ENCODE measurements at regions not wholly inside any gene's neighbourhood (a gene's known extent, or its start where the extent isn't known, plus 50 kb on each side); places are given as distances from the start of the nearest gene placed in this dataset.

- DNase-seq (ENCODE audit: low read depth in 2 of 2) = no peak
Measured at GRCh38 chr9:118721923-118722322, 647.3 kb downstream of the BRINP1 start.

DNA sequence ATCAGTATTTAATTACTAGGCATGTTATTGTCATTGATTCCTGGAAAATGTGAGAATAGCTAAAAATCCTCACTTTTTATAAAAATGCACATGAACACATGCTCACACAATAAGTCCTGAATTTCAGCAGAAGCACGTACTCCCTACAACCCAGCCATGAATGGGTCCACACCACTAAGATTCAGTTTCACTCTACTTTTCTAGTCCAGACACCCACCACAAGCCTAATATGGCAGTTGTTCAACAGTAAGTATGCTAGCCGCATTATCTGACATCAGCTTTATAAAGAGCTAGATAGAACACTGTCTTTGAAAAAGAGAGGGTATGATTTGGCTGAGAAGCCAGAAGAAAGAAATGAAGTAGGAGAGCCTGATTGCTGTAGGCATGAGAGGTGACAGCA is 639.3 kb downstream of the BRINP1 start:
- no peak for DNase-seq (ENCODE audit: low read depth in 2 of 2)

- DNase-seq (ENCODE audit: low read depth in 2 of 2) = no peak
Measured at GRCh38 chr9:118732998-118733397, 636.2 kb downstream of the BRINP1 start.

- DNase-seq (ENCODE audit: low read depth in 2 of 2) = no peak
Measured at GRCh38 chr9:118734696-118735095, 634.5 kb downstream of the BRINP1 start.

GRCh38 chr9:118736406-118736805 is 632.8 kb downstream of the BRINP1 start:
- DNase-seq (ENCODE audit: low read depth in 2 of 2) = no peak

- DNase-seq (ENCODE audit: low read depth in 2 of 2) = no peak
Measured at GRCh38 chr9:118751077-118751847, 618.0 kb downstream of the BRINP1 start.

DNA sequence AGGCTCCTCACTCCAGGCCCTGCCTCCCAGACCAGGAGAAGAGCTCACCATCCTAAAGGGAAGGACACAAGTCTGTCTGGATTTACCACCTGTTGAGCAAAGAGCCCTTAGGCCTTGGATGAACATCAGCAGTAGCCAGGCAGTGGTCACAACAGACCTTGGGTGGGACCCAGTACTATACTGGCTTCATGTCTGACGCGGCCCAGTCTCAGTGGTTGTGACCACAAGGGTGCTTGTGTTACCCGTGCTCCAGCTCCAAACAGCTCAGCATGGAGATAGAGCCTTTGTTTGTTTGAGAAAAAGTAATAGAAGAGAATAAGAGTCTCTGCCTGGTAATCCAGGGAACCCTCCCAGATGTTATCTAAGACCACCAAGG is 617.4 kb downstream of the BRINP1 start:
- DNase-seq (ENCODE audit: low read depth in 2 of 2) = no peak

GRCh38 chr9:118761016-118761790 is 608.0 kb downstream of the BRINP1 start:
- DNase-seq (ENCODE audit: low read depth in 2 of 2) = no peak

DNA sequence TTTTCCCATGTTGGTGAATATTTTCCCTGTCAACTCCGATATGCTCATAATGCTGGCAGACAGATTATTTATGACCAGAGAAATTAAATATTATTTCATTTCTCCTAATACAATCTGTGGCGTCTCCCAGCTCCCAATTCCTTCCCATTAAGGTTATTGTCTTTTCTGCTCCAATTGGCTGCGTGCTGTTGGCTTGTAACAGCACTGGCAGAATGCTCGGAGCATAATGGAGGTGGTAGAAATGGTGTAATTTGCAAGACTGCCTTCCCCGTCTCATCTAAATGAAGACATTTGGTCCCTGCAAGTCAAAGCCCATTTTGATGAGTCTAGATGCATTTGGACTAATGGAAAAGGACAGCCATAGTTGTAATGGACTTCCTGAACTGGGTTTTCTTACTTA is 601.7 kb downstream of the BRINP1 start:
- DNase-seq (ENCODE audit: low read depth in 2 of 2) = no peak

GRCh38 chr9:118782790-118783463 is 586.3 kb downstream of the BRINP1 start:
- DNase-seq (ENCODE audit: low read depth in 2 of 2) = no peak

- no peak for DNase-seq (ENCODE audit: low read depth in 2 of 2)
Measured at GRCh38 chr9:118784033-118784432, 585.2 kb downstream of the BRINP1 start.

GRCh38 chr9:118785456-118785855 is 583.8 kb downstream of the BRINP1 start:
- no peak for DNase-seq (ENCODE audit: low read depth in 2 of 2)

GRCh38 chr9:118786877-118787276 is 582.4 kb downstream of the BRINP1 start:
- no peak for DNase-seq (ENCODE audit: low read depth in 2 of 2)

GRCh38 chr9:118809160-118809625 is 560.0 kb downstream of the BRINP1 start:
- no peak for DNase-seq (ENCODE audit: low read depth in 2 of 2)

DNA sequence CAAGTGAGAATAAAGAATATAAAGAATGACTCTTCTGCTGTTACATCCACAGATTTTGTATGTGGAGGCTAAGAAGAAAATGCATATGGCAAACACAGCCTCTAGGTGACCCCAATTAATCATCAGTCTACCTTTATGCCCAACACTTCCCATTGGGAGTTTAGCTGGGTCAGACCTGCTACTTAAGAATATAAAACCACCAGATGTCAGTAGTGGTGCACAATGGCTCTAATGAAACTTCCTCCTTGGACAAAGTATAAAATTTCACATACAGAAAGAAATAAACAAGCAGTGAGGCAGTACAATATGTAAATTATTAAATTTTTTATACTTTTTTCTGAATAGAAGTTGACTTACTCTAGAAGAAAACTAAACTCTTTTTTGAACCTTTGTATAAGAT is 539.9 kb downstream of the BRINP1 start:
- no peak for DNase-seq (ENCODE audit: low read depth in 2 of 2)

DNA sequence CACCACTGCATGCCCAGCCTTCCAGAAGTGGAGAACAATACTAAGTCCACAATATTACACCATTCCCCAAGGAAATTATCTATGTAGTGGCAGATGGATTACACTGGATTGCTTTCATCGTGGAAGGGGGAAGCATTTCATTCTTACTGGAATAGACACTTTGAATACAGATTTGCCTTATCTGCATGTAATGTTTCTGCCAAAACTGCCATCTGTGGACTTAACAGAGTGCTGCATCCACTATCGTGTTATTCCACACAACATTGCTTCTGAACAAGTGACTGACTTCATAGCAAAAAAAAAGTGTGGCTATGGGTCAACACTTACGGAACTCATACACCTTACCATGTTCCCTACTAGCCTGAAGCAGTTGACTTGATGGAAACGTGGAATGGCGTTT is 536.9 kb downstream of the BRINP1 start:
- no peak for DNase-seq (ENCODE audit: low read depth in 2 of 2)

GRCh38 chr9:118836891-118837290 is 532.3 kb downstream of the BRINP1 start:
- no peak for DNase-seq (ENCODE audit: low read depth in 2 of 2)

- DNase-seq (ENCODE audit: low read depth in 2 of 2) = no peak
Measured at GRCh38 chr9:118871531-118871930, 497.7 kb downstream of the BRINP1 start.

DNA sequence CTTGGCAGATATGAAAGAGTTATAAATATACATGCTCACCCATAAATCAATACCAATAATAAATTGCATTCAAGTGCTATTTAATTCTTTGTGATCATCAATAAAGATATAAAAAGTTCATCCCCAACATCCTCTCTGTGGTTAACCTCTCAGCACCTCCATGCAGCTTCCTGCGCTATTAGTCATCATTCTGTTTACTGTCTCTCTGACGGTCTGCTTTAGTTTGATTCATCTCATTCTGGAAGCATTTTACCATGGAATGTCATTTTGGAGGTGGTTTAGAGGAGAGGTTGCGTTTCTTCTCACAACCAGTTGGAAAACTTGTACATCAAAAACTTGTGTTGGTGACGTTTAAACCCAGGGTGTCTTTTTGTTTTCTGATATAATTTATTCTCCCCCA is 486.6 kb downstream of the BRINP1 start:
- no peak for DNase-seq (ENCODE audit: low read depth in 2 of 2)

- DNase-seq (ENCODE audit: low read depth in 2 of 2) = no peak
Measured at GRCh38 chr9:118883411-118883810, 485.8 kb downstream of the BRINP1 start.

GRCh38 chr9:118891213-118891612 is 478.0 kb downstream of the BRINP1 start:
- DNase-seq (ENCODE audit: low read depth in 2 of 2) = no peak

GRCh38 chr9:118896324-118897000 is 472.8 kb downstream of the BRINP1 start:
- DNase-seq (ENCODE audit: low read depth in 2 of 2) = no peak
